ENCODE measurements at regions not wholly inside any gene's neighbourhood (a gene's known extent, or its start where the extent isn't known, plus 50 kb on each side); places are given as distances from the start of the nearest gene placed in this dataset.
"Not testable (repeated sequence)": the region's sequence is repeated elsewhere in the genome, so short reads cannot be mapped to it uniquely, and the experiment has no call there.

DNA sequence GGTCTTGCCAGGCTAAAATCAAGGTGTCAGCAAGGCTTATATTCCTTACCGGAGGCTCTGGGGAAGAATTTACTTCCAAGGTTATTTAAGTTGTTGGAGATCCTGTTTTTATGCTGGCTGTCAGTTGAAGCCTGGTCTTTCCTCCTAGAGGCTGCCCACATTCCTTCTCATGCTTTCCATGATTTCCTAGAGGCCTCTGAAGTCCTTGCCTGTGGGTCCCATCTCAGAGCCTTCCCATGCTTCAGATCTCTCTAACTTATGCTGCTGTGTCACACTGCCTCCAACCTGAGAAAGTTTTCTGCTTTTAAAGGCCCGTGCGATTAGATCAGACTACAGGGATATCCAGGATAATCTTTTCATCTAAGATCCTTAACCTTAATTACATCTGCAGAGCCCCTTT is 1877.3 kb downstream of the KHDRBS2 start:
- not testable (repeated sequence) for DNase-seq; H3K27ac ChIP-seq (ENCODE audit: low read depth in 1 of 2, low read length in 1 of 2); H3K4me3 ChIP-seq; H3K36me3 ChIP-seq (ENCODE audit: control insufficient read depth in 4 of 4, insufficient read depth in 4 of 4, low read length in 4 of 4); H3K9me3 ChIP-seq (ENCODE audit: control insufficient read depth in 4 of 4, insufficient read depth in 3 of 4, low read length in 3 of 4); H3K4me1 ChIP-seq (ENCODE audit: control insufficient read depth in 5 of 5, insufficient read depth in 5 of 5, low read length in 5 of 5); ATAC-seq (ENCODE audit: insufficient read depth, low FRiP score); H3K27me3 ChIP-seq (ENCODE audit: control insufficient read depth in 3 of 3, insufficient read depth in 3 of 3, low read length in 2 of 3); H3K9ac ChIP-seq (ENCODE audit: insufficient read depth in 1 of 2, low read length in 2 of 2)
- WGBS, 2 donors: 82 to 84% methylated on average over 1 of the region's 3 CpGs

GRCh38 chr6:60403268-60403667 is 1882.8 kb downstream of the KHDRBS2 start:
- not testable (repeated sequence) for H3K4me3 ChIP-seq; H3K27me3 ChIP-seq (ENCODE audit: control insufficient read depth in 3 of 3, insufficient read depth in 3 of 3, low read length in 2 of 3); H3K4me1 ChIP-seq (ENCODE audit: control insufficient read depth in 5 of 5, insufficient read depth in 5 of 5, low read length in 5 of 5); H3K9ac ChIP-seq (ENCODE audit: insufficient read depth in 1 of 2, low read length in 2 of 2); H3K9me3 ChIP-seq (ENCODE audit: control insufficient read depth in 4 of 4, insufficient read depth in 3 of 4, low read length in 3 of 4); H3K36me3 ChIP-seq (ENCODE audit: control insufficient read depth in 4 of 4, insufficient read depth in 4 of 4, low read length in 4 of 4); DNase-seq; ATAC-seq (ENCODE audit: insufficient read depth, low FRiP score); H3K27ac ChIP-seq (ENCODE audit: low read depth in 1 of 2, low read length in 1 of 2)
- 75 to 77% methylated on average over 3 to 4 of the region's 4 CpGs for whole genome bisulfite sequencing, 2 donors

GRCh38 chr6:60402490-60402889 is 1883.5 kb downstream of the KHDRBS2 start:
- not testable (repeated sequence) for ATAC-seq (ENCODE audit: insufficient read depth, low FRiP score); DNase-seq; H3K4me1 ChIP-seq (ENCODE audit: control insufficient read depth in 5 of 5, insufficient read depth in 5 of 5, low read length in 5 of 5); H3K27me3 ChIP-seq (ENCODE audit: control insufficient read depth in 3 of 3, insufficient read depth in 3 of 3, low read length in 2 of 3); H3K9ac ChIP-seq (ENCODE audit: insufficient read depth in 1 of 2, low read length in 2 of 2); H3K27ac ChIP-seq (ENCODE audit: low read depth in 1 of 2, low read length in 1 of 2); H3K9me3 ChIP-seq (ENCODE audit: control insufficient read depth in 4 of 4, insufficient read depth in 3 of 4, low read length in 3 of 4); H3K36me3 ChIP-seq (ENCODE audit: control insufficient read depth in 4 of 4, insufficient read depth in 4 of 4, low read length in 4 of 4); H3K4me3 ChIP-seq
- WGBS, 2 donors: 94 to 96% methylated on average over 3 of the region's 3 CpGs

DNA sequence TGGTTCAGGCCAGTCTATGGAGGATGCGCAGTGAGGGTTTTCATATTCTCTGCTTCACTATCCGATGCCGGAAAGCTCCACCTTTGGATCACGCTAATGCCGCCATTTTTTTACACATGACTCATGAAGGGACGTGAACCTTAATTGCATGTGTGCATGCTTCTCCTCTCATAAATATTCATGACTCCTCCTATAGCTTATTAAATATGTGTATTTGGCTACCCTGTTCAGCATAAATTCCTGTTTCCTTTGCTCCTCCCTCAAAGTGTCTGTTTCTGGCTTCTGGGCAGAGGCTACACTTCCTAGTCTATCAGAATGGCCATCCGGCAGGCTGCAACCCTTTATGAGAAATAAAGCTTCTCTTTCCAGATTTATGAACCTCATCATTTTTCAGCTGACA is 1890.8 kb downstream of the KHDRBS2 start:
- 83% methylated on average over 7 of the region's 7 CpGs for WGBS, 2 donors
- DNase-seq; H3K4me1 ChIP-seq (ENCODE audit: control insufficient read depth in 5 of 5, insufficient read depth in 5 of 5, low read length in 5 of 5); H3K4me3 ChIP-seq; H3K27ac ChIP-seq (ENCODE audit: low read depth in 1 of 2, low read length in 1 of 2); H3K9ac ChIP-seq (ENCODE audit: insufficient read depth in 1 of 2, low read length in 2 of 2); ATAC-seq (ENCODE audit: insufficient read depth, low FRiP score); H3K9me3 ChIP-seq (ENCODE audit: control insufficient read depth in 4 of 4, insufficient read depth in 3 of 4, low read length in 3 of 4); H3K27me3 ChIP-seq (ENCODE audit: control insufficient read depth in 3 of 3, insufficient read depth in 3 of 3, low read length in 2 of 3); H3K36me3 ChIP-seq (ENCODE audit: control insufficient read depth in 4 of 4, insufficient read depth in 4 of 4, low read length in 4 of 4): not testable (repeated sequence)

DNA sequence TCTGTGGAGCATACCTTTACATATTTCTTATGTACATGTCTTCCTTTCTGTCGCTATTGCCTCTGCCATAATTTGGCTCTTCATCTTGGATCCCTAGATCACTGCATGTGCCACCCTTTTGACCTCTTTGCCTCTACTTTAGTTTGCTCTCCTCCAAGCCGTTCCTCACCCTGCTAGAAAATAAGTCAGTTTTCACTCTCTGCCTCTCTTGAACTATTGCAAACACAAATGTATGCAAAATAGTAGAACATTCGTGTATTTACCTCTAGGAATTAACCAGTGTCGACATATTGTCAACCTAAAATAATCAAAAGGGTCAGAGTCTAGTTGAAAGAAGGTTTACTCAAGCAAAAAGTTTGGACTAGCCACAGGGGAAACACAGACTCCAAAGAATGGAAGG is 1893.1 kb downstream of the KHDRBS2 start:
- not testable (repeated sequence) for H3K9me3 ChIP-seq (ENCODE audit: control insufficient read depth in 4 of 4, insufficient read depth in 3 of 4, low read length in 3 of 4); H3K36me3 ChIP-seq (ENCODE audit: control insufficient read depth in 4 of 4, insufficient read depth in 4 of 4, low read length in 4 of 4); H3K4me1 ChIP-seq (ENCODE audit: control insufficient read depth in 5 of 5, insufficient read depth in 5 of 5, low read length in 5 of 5); ATAC-seq (ENCODE audit: insufficient read depth, low FRiP score); H3K27me3 ChIP-seq (ENCODE audit: control insufficient read depth in 3 of 3, insufficient read depth in 3 of 3, low read length in 2 of 3); DNase-seq; H3K4me3 ChIP-seq; H3K27ac ChIP-seq (ENCODE audit: low read depth in 1 of 2, low read length in 1 of 2); H3K9ac ChIP-seq (ENCODE audit: insufficient read depth in 1 of 2, low read length in 2 of 2)
- 78 to 87% methylated on average over 4 of the region's 4 CpGs for WGBS, 2 donors

- H3K27me3 ChIP-seq (ENCODE audit: control insufficient read depth in 3 of 3, insufficient read depth in 3 of 3, low read length in 2 of 3); H3K36me3 ChIP-seq (ENCODE audit: control insufficient read depth in 4 of 4, insufficient read depth in 4 of 4, low read length in 4 of 4); ATAC-seq (ENCODE audit: insufficient read depth, low FRiP score); H3K9me3 ChIP-seq (ENCODE audit: control insufficient read depth in 4 of 4, insufficient read depth in 3 of 4, low read length in 3 of 4); H3K4me1 ChIP-seq (ENCODE audit: control insufficient read depth in 5 of 5, insufficient read depth in 5 of 5, low read length in 5 of 5); H3K4me3 ChIP-seq; H3K27ac ChIP-seq (ENCODE audit: low read depth in 1 of 2, low read length in 1 of 2); DNase-seq; H3K9ac ChIP-seq (ENCODE audit: insufficient read depth in 1 of 2, low read length in 2 of 2): not testable (repeated sequence)
- 80 to 84% methylated on average over 3 of the region's 3 CpGs for WGBS, 2 donors
Observed at GRCh38 chr6:60389094-60389493, 1896.9 kb downstream of the KHDRBS2 start.

- DNase-seq; H3K27me3 ChIP-seq (ENCODE audit: control insufficient read depth in 3 of 3, insufficient read depth in 3 of 3, low read length in 2 of 3); H3K27ac ChIP-seq (ENCODE audit: low read depth in 1 of 2, low read length in 1 of 2); ATAC-seq (ENCODE audit: insufficient read depth, low FRiP score); H3K9ac ChIP-seq (ENCODE audit: insufficient read depth in 1 of 2, low read length in 2 of 2); H3K4me3 ChIP-seq; H3K4me1 ChIP-seq (ENCODE audit: control insufficient read depth in 5 of 5, insufficient read depth in 5 of 5, low read length in 5 of 5); H3K9me3 ChIP-seq (ENCODE audit: control insufficient read depth in 4 of 4, insufficient read depth in 3 of 4, low read length in 3 of 4); H3K36me3 ChIP-seq (ENCODE audit: control insufficient read depth in 4 of 4, insufficient read depth in 4 of 4, low read length in 4 of 4): not testable (repeated sequence)
- 81 to 86% methylated on average over 6 of the region's 6 CpGs for WGBS, 2 donors
Observed at GRCh38 chr6:60384614-60385013, 1901.4 kb downstream of the KHDRBS2 start.

- H3K27me3 ChIP-seq (ENCODE audit: control insufficient read depth in 3 of 3, insufficient read depth in 3 of 3, low read length in 2 of 3); ATAC-seq (ENCODE audit: insufficient read depth, low FRiP score); H3K4me3 ChIP-seq; H3K9ac ChIP-seq (ENCODE audit: insufficient read depth in 1 of 2, low read length in 2 of 2); H3K36me3 ChIP-seq (ENCODE audit: control insufficient read depth in 4 of 4, insufficient read depth in 4 of 4, low read length in 4 of 4); H3K27ac ChIP-seq (ENCODE audit: low read depth in 1 of 2, low read length in 1 of 2); DNase-seq; H3K9me3 ChIP-seq (ENCODE audit: control insufficient read depth in 4 of 4, insufficient read depth in 3 of 4, low read length in 3 of 4); H3K4me1 ChIP-seq (ENCODE audit: control insufficient read depth in 5 of 5, insufficient read depth in 5 of 5, low read length in 5 of 5): not testable (repeated sequence)
- 55 to 69% methylated on average over 5 of the region's 5 CpGs for WGBS, 2 donors
Observed at GRCh38 chr6:60382771-60383170, 1903.3 kb downstream of the KHDRBS2 start.

GRCh38 chr6:60374078-60374477 is 1911.9 kb downstream of the KHDRBS2 start:
- not testable (repeated sequence) for H3K9ac ChIP-seq (ENCODE audit: insufficient read depth in 1 of 2, low read length in 2 of 2); H3K9me3 ChIP-seq (ENCODE audit: control insufficient read depth in 4 of 4, insufficient read depth in 3 of 4, low read length in 3 of 4); H3K27me3 ChIP-seq (ENCODE audit: control insufficient read depth in 3 of 3, insufficient read depth in 3 of 3, low read length in 2 of 3); H3K27ac ChIP-seq (ENCODE audit: low read depth in 1 of 2, low read length in 1 of 2); H3K4me1 ChIP-seq (ENCODE audit: control insufficient read depth in 5 of 5, insufficient read depth in 5 of 5, low read length in 5 of 5); H3K4me3 ChIP-seq; ATAC-seq (ENCODE audit: insufficient read depth, low FRiP score); H3K36me3 ChIP-seq (ENCODE audit: control insufficient read depth in 4 of 4, insufficient read depth in 4 of 4, low read length in 4 of 4); DNase-seq
- 54 to 71% methylated on average over 1 of the region's 1 CpG for WGBS, 2 donors

All from lung (tissue), 9 donors.